ENCODE measurements at regions not wholly inside any gene's neighbourhood (a gene's known extent, or its start where the extent isn't known, plus 50 kb on each side); places are given as distances from the start of the nearest gene placed in this dataset.

- TF ChIP-seq CTCF (IDR thresholded peaks at IDR 0.05) (no peak), EP300 (IDR thresholded peaks at IDR 0.05) (no peak), E2F6 (IDR thresholded peaks at IDR 0.05; ENCODE audit: borderline replicate concordance, low read depth) (no peak), MAX (IDR thresholded peaks at IDR 0.05) (no peak), RAD21 (conservative IDR thresholded peaks at IDR 0.05 in 1 of 2, IDR thresholded peaks at IDR 0.05 in 1 of 2) (no peak), USF2 (IDR thresholded peaks at IDR 0.05) (no peak)
Observed at GRCh38 chr7:85972504-85973141, 671.1 kb upstream of the GRM3 start.

Data from A549 (cell line).